ENCODE measurements at regions not wholly inside any gene's neighbourhood (a gene's known extent, or its start where the extent isn't known, plus 50 kb on each side); places are given as distances from the start of the nearest gene placed in this dataset.

DNA sequence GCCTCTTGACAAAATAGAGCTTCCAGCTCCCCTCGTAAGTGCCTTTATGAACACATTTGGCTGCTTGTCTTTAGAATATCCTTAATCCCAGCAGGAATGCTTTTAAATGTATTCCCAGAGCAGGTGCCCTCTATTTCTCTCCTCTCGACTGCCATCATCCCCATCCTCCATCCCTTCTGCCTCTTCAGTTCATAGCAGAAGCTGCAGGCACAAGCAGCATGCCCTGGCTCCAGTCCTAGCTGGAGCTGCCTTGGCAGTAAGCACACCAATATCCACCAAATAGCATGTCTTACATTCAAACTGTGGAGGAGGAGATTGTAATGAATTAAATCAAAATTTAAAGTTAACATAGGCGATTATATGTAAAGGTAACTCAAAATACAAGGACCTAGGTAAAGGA is 891.3 kb upstream of the SLC39A10 start:
- TF ChIP-seq KDM1A (IDR thresholded peaks at IDR 0.05; ENCODE audit: borderline replicate concordance, low read length) = no peak
- TF ChIP-seq CHD2 (IDR thresholded peaks at IDR 0.05; ENCODE audit: low read length) = no peak
- TF ChIP-seq SAP30 (IDR thresholded peaks at IDR 0.05; ENCODE audit: insufficient read depth, insufficient replicate concordance, low read length) = no peak
- no peak for TF ChIP-seq SP2 (IDR thresholded peaks at IDR 0.05; ENCODE audit: low read length)
- no peak for TF ChIP-seq TBP (IDR thresholded peaks at IDR 0.05; ENCODE audit: low read depth, low read length)
- TF ChIP-seq SP4 (IDR thresholded peaks at IDR 0.05; ENCODE audit: low read length) = no peak
- no peak for TF ChIP-seq EGR1 (IDR thresholded peaks at IDR 0.05; ENCODE audit: borderline replicate concordance, low read depth, low read length)
- TF ChIP-seq ZNF274 (IDR thresholded peaks at IDR 0.05; ENCODE audit: borderline replicate concordance, extremely low read depth, low read length) = no peak
- TF ChIP-seq HDAC6 (IDR thresholded peaks at IDR 0.05; ENCODE audit: low read depth, low read length) = no peak
- TF ChIP-seq CTBP2 (IDR thresholded peaks at IDR 0.05; ENCODE audit: borderline replicate concordance, insufficient read depth, insufficient read length, low read length) = no peak
- TF ChIP-seq ASH2L (IDR thresholded peaks at IDR 0.05; ENCODE audit: low read length) = no peak
- TF ChIP-seq BRCA1 (IDR thresholded peaks at IDR 0.05; ENCODE audit: low read depth, low read length) = no peak
- no peak for TF ChIP-seq NANOG (IDR thresholded peaks at IDR 0.05; ENCODE audit: insufficient read depth, low read depth, low read length, poor library complexity, severe bottlenecking)
- no peak overlapping the region for H3K18ac ChIP-seq (ENCODE audit: extremely low read depth, low read length)
- no peak overlapping the region for H2BK20ac ChIP-seq (ENCODE audit: low read length)
- no peaks in the 10 kb centered on the region for H3K36me3 ChIP-seq (ENCODE audit: control insufficient read depth in 2 of 4, insufficient read depth in 4 of 4, low read length in 3 of 4)
- H3K23ac ChIP-seq (ENCODE audit: insufficient read length) = no peak overlapping the region
- H3K4me1 ChIP-seq (replicated peaks in 1 of 4; ENCODE audit: control insufficient read depth in 3 of 4, insufficient read depth in 4 of 4, low read length in 3 of 4) = no peaks in the 10 kb centered on the region
- no peak overlapping the region for H3K9ac ChIP-seq (replicated peaks in 1 of 4; ENCODE audit: extremely low read depth in 1 of 4, low read depth in 3 of 4, low read length in 3 of 4)
- H4K8ac ChIP-seq (ENCODE audit: extremely low read depth, insufficient read depth, low read length) = no peak overlapping the region
- no peak overlapping the region for H4K91ac ChIP-seq (replicated peaks; ENCODE audit: insufficient read length, low read length)
- H3K4me3 ChIP-seq (ENCODE audit: extremely low read depth in 1 of 4, insufficient read depth in 2 of 4, low read depth in 3 of 4, low read length in 4 of 4) = no peak overlapping the region
- no peak overlapping the region for H4K5ac ChIP-seq (ENCODE audit: insufficient read length, low read depth, low read length)
- ChIA-PET POLR2A (ENCODE audit: partially characterized antibody) (no interaction called here), CTCF (ENCODE audit: partially characterized antibody) (interaction anchor here (1.0 kb wide), 1 partner anchor 12 kb away, joined by 4 read pairs; no protein-coding TSS in a partner anchor)
- no peaks in the 10 kb centered on the region for H3K23me2 ChIP-seq (ENCODE audit: low read depth, low read length)
- no peaks in the 10 kb centered on the region for H3K79me1 ChIP-seq (ENCODE audit: low read depth, low read length)
- no peak overlapping the region for H2BK5ac ChIP-seq (ENCODE audit: low read depth, low read length)
- no peak overlapping the region for H3K56ac ChIP-seq (replicated peaks; ENCODE audit: insufficient read length, low read depth, low read length)
- no peak overlapping the region for H3K27ac ChIP-seq (ENCODE audit: low read depth, low read length)
- H3K4ac ChIP-seq (replicated peaks; ENCODE audit: insufficient read length, low read depth, low read length) = no peak overlapping the region
- 0 out of 4 replicates have a peak, but pooled peaks cover 0 to 5% of the 10 kb centered on the region in 2 experiments for H3K9me3 ChIP-seq (ENCODE audit: insufficient read depth in 2 of 2, low read depth in 1 of 2, low read length in 1 of 2)
- no peaks in the 10 kb centered on the region for H3K79me2 ChIP-seq (ENCODE audit: control insufficient read depth in 1 of 2, insufficient read depth in 2 of 2, low read length in 2 of 2)
- no peak overlapping the region for H2BK15ac ChIP-seq (ENCODE audit: low read length)
- H2BK120ac ChIP-seq (replicated peaks; ENCODE audit: low read depth, low read length) = no peak overlapping the region
- FAIRE-seq = no peak
- no peak overlapping the region for H2AK5ac ChIP-seq (ENCODE audit: low read depth, low read length)
- no peak for DNase-seq (ENCODE audit: low read depth in 1 of 2, low spot score in 2 of 2)
- no peak overlapping the region for H2AFZ ChIP-seq (ENCODE audit: low read length)
- no peak overlapping the region for H3K14ac ChIP-seq (ENCODE audit: insufficient read length)
- H4K20me1 ChIP-seq (replicated peaks in 1 of 2; ENCODE audit: control insufficient read depth in 1 of 2, insufficient read depth in 2 of 2, low read length in 2 of 2) = no peaks in the 10 kb centered on the region
- no peaks in the 10 kb centered on the region for H3K27me3 ChIP-seq (replicated peaks in 1 of 4; ENCODE audit: control insufficient read depth in 3 of 4, extremely low read depth in 1 of 4, insufficient read depth in 3 of 4, low read length in 3 of 4)
- no peak overlapping the region for H2BK12ac ChIP-seq (ENCODE audit: low read depth, low read length)
- H3K4me2 ChIP-seq (ENCODE audit: insufficient read depth in 1 of 2, low read depth in 2 of 2, low read length in 2 of 2) = no peak overlapping the region
- WGBS, 2 experiments (ENCODE audit: extremely low coverage in 1 of 2, insufficient coverage in 1 of 2, insufficient read length in 1 of 2, insufficient replicate concordance in 2 of 2, low coverage in 1 of 2, low lambda C conversion rate in 2 of 2, missing lambda C conversion rate in 1 of 2) = 78% methylated on average over 3 of the region's 3 CpGs; no CpG with 5 or more reads in 1 of the 2 experiments
